ENCODE measurements at regions not wholly inside any gene's neighbourhood (a gene's known extent, or its start where the extent isn't known, plus 50 kb on each side); places are given as distances from the start of the nearest gene placed in this dataset.
"Not testable (repeated sequence)": the region's sequence is repeated elsewhere in the genome, so short reads cannot be mapped to it uniquely, and the experiment has no call there.

DNA sequence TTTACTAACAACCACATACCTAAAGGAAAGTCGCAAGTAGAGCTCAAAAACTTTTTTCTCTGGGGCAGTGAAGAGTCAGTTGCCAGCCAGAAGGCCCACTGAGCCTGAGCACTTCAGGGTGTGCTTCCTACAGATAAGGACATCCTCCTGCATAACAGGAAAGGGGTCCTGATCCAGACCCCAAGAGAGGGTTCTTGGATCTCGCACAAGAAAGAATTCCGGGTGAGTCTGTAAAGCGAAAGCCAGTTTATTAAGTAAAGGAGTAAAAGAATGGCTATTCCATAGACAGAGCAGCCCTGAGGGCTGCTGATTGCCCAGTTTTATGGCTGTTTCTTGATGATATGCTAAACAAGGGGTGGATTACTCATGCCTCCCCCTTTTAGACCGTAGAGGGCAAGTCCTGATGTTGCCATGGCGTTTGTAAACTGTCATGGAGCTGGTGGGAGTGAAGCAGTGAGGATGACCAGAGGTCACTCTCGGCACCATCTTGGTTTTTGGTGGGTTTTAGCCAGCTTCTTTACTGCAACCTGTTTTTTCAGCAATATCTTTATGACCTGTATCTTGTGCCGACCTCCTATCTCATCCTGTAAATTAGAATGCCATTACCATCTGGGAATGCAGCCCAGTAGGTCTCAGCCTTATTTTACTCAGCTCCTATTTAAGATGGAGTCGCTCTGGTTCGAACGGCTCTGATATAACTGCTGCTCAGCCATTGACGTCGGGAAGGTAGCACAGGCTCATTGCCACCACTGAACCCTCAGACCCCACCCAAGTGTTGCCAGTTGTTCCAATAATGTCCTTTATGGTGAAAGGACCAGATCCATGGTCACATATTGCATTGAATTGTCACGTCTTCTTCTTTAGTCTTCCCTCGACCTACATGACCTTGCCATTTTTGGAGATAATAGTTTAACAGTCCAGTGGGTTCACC, 96.6 kb upstream of the ERRFI1 start:
- H3K4me1 ChIP-seq, result peaks cover 0 to 47% (median 30%) of the 10 kb centered on the region in 4 donors
- TF ChIP-seq POLR2A (IDR thresholded peaks at IDR 0.05) (no peak), EP300 (IDR thresholded peaks at IDR 0.05) (no peak)
- TF ChIP-seq, protein P1, sequence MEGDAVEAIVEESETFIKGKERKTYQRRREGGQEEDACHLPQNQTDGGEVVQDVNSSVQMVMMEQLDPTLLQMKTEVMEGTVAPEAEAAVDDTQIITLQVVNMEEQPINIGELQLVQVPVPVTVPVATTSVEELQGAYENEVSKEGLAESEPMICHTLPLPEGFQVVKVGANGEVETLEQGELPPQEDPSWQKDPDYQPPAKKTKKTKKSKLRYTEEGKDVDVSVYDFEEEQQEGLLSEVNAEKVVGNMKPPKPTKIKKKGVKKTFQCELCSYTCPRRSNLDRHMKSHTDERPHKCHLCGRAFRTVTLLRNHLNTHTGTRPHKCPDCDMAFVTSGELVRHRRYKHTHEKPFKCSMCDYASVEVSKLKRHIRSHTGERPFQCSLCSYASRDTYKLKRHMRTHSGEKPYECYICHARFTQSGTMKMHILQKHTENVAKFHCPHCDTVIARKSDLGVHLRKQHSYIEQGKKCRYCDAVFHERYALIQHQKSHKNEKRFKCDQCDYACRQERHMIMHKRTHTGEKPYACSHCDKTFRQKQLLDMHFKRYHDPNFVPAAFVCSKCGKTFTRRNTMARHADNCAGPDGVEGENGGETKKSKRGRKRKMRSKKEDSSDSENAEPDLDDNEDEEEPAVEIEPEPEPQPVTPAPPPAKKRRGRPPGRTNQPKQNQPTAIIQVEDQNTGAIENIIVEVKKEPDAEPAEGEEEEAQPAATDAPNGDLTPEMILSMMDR (IDR thresholded peaks at IDR 0.05), result no peak
- H3K36me3 ChIP-seq, result no peaks in the 10 kb centered on the region
- no peaks in the 10 kb centered on the region for H3K27me3 ChIP-seq
- H3K27ac ChIP-seq, result peak overlapping the region; percentile 76 to 85 (median 82)
- no peak overlapping the region for H3K4me3 ChIP-seq
- no peak for DNase-seq (ENCODE audit: low spot score in 2 of 2)
- H3K9me3 ChIP-seq, result no peaks in the 10 kb centered on the region
- WGBS, 2 donors, result 86 to 88% methylated on average over 15 of the region's 15 CpGs

DNA sequence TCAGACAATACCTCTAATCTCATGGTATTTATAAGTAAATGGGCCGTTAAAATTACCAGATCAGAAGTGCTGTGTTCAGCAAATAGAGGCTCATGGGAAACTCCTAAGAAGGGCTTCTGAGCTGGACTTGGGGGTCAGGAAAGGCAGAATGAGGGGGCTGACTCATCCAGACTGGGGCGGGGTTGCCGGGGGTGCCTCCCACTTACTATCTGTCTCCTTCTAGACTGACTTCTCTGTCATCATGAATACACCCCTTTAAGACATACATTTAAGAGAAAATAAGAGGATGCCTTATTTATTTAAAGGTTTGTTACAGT, 96.0 kb upstream of the ERRFI1 start:
- Histone ChIP-seq H3K9me3 (no peaks in the 10 kb centered on the region), H3K36me3 (no peaks in the 10 kb centered on the region), H3K27me3 (no peaks in the 10 kb centered on the region), H3K4me3 (no peak overlapping the region), H3K4me1 (peaks cover 0 to 53% (median 34%) of the 10 kb centered on the region in 4 donors), H3K27ac (peak overlapping the region; percentile 76 to 85 (median 82))
- no peak for TF ChIP-seq POLR2A (IDR thresholded peaks at IDR 0.05)
- TF ChIP-seq, protein P1 (IDR thresholded peaks at IDR 0.05), result no peak
- no peak for TF ChIP-seq EP300 (IDR thresholded peaks at IDR 0.05)
- 49 to 52% methylated on average over 3 of the region's 3 CpGs for WGBS, 2 donors
- DNase-seq (ENCODE audit: low spot score in 2 of 2), result no peak

GRCh38 chr1:8121261-8122159, 95.4 kb upstream of the ERRFI1 start:
- no peaks in the 10 kb centered on the region for H3K36me3 ChIP-seq
- peaks cover 0 to 59% (median 36%) of the 10 kb centered on the region in 4 donors for H3K4me1 ChIP-seq
- no peaks in the 10 kb centered on the region for H3K27me3 ChIP-seq
- H3K4me3 ChIP-seq, result no peak overlapping the region
- peak overlapping the region; percentile 76 to 85 (median 82) for H3K27ac ChIP-seq
- TF ChIP-seq EP300 (IDR thresholded peaks at IDR 0.05) (peak; percentile 47 to 91), POLR2A (IDR thresholded peaks at IDR 0.05) (peak in 1 of 2 donors; percentile 18)
- TF ChIP-seq, protein P1 (IDR thresholded peaks at IDR 0.05), result no peak
- WGBS, 2 donors, result 38 to 41% methylated on average over 18 of the region's 18 CpGs
- DNase-seq (ENCODE audit: low spot score in 2 of 2), result peak in 1 of 2 donors; percentile 61
- H3K9me3 ChIP-seq, result no peaks in the 10 kb centered on the region

DNA sequence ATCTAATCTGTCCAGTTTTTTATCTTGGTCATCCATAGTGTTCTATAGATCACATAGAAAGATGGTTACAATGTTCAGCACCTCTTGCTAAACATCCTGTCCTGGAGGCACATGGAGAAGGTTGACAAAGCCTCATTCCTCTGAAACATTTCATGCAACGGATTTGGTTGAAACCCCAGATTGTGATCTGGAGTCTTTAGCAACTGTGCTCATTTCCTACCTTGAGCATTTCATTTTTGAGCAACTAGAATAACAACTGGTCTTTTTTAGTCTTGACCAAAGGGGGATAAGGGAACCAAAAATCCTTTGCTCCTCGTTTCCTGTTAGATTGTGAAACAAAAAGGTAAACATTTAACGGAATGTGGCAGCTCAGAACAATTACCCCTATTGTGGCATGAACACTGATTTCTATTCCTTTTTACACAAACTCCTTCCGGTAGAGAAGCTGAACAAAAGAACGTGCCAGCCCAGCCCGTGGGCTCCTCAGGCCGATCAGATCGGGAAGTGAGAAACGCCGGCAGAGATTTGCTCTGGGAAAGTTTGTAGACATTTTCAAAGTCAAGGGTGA, 94.7 kb upstream of the ERRFI1 start:
- peak overlapping the region; percentile 76 to 85 (median 82) for H3K27ac ChIP-seq
- H3K4me1 ChIP-seq, result peaks cover 0 to 67% (median 44%) of the 10 kb centered on the region in 4 donors
- H3K36me3 ChIP-seq, result no peaks in the 10 kb centered on the region
- H3K9me3 ChIP-seq, result no peaks in the 10 kb centered on the region
- H3K4me3 ChIP-seq, result no peak overlapping the region
- no peak for TF ChIP-seq EP300 (IDR thresholded peaks at IDR 0.05)
- TF ChIP-seq, protein P1 (IDR thresholded peaks at IDR 0.05), result no peak
- TF ChIP-seq POLR2A (IDR thresholded peaks at IDR 0.05), result no peak
- WGBS, 2 donors, result 17 to 22% methylated on average over 10 of the region's 10 CpGs
- DNase-seq (ENCODE audit: low spot score in 2 of 2), result no peak
- H3K27me3 ChIP-seq, result no peaks in the 10 kb centered on the region

DNA sequence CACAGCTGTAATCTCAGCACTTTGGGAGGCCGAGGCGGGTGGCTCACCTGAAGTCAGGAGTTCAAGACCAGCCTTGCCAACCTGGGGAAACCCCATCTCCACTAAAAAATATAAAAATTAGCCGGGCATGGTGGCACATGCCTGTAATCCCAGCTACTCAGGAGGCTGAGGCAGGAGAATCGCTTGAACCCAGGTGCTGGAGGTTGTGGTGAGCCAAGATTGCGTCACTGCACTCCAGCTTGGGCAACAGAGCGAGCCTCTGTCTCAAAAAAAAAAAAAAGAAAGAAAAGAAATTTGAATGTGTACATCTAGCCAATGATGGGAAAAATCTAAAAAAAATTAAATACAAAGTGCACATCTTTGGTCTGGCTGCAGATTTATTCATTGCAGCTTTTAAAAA, 92.6 kb upstream of the ERRFI1 start:
- not testable (repeated sequence) for H3K36me3 ChIP-seq; H3K9me3 ChIP-seq; H3K4me3 ChIP-seq; H3K27me3 ChIP-seq; DNase-seq (ENCODE audit: low spot score in 2 of 2)
- peak overlapping the region in 2 of 4 donors; percentile 81 to 85 for H3K27ac ChIP-seq
- H3K4me1 ChIP-seq, result peaks cover 0 to 81% (median 49%) of the 10 kb centered on the region in 4 donors
- 89 to 91% methylated on average over 6 of the region's 6 CpGs for WGBS, 2 donors

All from tibial nerve (tissue), 4 donors.